ENCODE measurements at regions not wholly inside any gene's neighbourhood (a gene's known extent, or its start where the extent isn't known, plus 50 kb on each side); places are given as distances from the start of the nearest gene placed in this dataset.

DNA sequence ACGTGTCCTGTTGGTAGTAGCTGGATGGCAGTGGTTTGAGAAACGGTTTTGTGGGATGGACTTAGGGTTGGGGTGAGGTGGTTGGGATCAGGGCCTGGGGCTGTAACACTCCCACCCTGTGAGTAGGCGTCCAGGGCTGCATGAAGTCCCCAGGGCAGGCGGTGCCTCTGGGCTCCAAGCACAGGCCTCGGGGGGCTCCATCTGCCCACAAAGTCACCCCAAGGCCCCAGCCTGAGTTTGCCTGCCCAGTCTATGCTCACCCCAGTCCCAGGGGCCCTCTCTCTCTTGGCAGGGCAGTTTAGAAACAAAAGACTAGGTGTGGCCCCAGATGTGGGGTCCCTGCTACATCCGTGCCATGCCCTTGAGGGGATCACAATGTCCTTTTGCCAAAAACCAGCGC, 86.9 kb upstream of the PRR23E start:
- no peak for DNase-seq

DNA sequence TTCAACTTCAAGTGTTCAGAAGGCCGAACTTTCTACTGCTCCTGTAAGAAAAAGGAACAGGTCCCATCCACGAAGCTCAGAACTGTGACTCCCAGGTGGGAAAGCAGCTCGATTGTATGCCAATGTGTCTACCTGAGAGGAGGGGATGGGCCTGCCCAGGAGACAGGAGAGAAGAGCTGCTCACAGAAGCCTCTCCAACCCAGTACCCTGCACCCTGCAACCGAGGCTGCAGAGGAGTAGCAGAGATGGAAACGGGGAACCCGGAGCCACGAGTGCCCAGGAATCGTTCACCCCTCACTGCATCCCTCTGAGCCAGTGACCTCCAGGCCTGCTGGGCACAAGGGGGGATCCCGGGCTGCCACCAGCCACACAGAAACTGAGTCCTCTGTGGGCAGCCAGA, 86.5 kb upstream of the PRR23E start:
- DNase-seq, result no peak

DNA sequence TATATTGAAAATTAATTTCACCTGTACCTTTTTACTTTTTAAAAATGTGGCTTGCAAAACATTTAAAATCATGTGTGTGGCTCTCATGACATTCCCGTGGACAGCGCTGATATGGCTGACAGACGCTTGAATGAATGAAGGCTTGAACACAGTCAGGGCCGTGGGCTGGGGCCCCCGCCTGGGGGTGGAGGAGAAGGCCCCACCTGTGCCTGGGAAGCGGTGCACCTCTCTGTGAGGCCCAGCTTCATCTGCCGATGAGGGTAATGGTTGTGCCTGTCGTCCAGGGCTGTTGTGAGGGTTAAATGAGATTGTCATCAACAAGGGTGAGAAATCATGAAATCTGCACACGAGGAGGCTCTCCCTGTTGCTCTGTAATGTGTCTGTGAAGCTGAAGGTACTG, 85.9 kb upstream of the PRR23E start:
- DNase-seq, result no peak

DNA sequence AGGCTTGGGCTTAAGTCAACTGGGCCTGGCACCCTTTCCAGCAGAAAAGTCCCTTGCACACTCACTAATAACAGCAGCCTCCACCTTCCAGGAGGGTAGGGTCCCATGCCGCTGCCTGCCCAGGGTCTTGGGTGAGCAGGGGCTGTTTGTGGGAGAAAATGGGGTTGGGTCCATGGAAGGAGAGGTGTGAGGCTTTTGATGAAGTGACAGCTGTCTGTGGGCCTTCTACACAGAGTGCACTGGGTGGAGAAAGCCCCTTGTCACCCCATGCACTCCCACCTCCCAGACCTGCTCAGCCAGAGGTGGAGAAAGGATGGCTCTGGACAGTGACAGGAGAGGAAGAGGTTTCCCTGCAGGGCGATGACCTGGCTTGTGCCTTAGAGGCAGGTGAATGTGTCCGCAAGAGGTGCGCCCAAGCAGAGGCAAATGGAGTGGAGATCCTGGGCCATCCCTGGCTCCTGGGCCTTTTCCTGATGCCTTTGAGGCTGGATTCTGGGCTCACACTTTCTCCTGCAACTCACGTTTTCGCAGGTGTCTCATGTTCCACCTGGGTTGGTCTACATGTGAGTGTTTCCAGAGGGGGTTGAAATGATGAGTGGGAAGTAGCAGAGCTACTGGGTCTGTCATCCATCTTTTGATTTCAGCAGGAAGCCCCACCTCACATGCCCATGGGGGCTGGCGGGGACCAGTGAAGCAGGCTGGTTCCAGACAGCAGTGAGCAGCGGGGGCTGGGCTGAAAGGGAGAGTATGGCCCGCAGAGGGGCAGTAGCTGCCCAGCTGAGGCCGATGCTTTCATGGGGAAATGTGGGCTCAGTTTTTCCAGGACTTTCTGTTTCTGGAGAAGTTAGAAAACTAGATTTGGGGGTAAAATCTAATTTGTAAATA, 85.2 kb upstream of the PRR23E start:
- no peak for DNase-seq

GRCh38 chr3:127108796-127109195, 84.1 kb upstream of the PRR23E start:
- no peak for DNase-seq

- DNase-seq, result no peak
These were observed 81.8 kb upstream of the PRR23E start for GRCh38 chr3:127110982-127111693.

- DNase-seq, result no peak
These were observed 79.9 kb upstream of the PRR23E start for GRCh38 chr3:127112796-127113570.

DNA sequence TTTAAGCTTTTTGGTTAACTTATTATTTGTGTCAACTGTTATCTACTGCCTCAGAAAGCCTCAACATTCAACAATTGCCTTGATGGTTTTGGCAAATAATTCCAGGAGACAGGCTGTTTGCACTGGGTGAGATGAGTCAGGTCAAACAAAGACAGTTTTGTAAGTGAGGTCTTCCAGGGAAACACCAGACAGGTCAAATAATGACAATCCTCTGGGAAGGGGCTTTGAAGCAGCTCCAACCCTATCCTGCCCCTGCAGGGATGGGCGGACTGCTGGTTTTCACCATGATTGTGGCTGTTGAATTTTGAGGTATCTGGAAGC, 79.4 kb upstream of the PRR23E start:
- no peak for DNase-seq

DNA sequence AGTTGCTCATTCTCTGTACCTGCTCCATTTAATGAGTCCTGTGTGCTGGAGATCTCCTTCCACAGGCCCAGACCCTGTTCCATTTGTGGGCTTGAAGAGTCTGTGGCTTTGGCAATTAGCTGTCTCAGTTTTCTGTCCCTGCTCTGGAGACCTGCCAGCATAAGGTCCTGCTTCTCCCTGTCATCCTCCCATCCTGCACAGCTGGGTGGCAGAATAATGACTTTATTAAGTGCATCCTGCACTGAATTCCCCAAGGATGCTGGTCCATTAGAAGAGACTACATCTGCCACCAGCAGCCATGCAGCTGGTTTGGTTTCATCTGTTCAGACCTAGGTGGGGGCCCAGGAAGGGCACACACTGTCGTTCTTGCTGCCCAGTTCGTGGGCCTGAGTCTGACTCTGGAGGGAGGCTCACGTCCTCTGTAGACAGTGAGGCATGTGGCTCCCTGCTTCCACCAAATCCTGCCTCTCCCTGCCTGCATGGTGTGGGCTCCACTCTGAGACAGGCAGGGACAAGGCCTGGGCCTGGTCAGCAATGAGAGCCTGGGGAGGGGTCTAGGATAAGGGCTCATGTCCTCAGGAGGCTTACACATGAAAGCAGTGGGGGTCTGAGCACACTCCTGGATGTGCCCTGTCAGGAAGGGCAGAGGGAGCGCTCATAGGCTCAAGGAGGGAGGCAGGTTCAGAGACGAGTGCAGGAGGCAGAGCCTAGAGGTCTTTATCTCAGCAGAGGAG, 78.4 kb upstream of the PRR23E start:
- no peak for DNase-seq

DNA sequence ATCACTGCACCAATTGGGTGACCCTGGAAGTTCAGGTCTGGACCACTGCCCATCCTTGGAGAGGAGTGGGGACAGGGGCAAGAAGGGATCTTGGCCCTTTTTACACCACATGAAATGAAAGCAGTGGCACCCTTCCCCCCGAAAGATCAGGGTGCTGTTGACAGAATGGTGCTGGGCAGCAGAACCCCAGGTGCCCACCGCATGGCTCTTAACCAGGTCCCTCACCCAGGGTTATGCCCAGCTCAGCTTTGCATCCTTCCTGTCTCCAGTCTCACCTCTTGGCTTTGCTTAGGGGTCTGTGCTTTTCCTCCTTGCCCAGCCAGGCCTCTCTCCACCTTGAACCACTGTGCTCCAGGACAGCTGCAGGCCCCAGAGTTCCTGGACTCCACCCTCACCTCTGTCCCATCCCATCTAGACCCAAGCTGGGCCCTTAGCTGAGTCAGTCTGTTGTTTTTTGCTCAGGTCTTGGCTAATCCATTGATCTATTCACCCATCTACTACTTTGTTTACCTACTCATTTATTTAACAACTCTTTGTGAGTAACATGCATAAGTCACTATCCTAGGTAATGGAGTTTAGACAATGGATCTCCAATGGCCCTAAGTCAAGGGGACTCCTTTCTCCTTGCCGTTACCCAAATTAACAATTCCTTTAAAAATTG, 77.1 kb upstream of the PRR23E start:
- no peak for DNase-seq

DNA sequence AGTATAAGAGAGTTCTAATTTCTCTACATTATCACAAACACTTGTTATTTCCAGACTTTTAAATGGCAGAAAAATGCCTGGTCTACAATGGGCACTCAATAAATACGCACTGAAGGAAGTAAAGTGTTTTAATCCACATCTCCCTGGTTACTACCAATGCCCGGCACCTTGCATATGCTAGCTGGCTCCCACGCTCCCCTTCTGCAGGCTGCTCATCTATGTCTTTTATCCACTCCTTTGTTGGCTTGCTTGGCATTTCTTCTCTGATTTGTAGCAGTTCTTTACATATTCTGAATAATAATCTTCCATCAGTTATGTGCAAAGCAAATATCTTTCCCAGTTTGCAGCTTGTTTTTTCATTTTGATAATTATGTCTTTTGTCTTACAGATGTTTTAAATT, 74.6 kb upstream of the PRR23E start:
- no peak for DNase-seq

DNA sequence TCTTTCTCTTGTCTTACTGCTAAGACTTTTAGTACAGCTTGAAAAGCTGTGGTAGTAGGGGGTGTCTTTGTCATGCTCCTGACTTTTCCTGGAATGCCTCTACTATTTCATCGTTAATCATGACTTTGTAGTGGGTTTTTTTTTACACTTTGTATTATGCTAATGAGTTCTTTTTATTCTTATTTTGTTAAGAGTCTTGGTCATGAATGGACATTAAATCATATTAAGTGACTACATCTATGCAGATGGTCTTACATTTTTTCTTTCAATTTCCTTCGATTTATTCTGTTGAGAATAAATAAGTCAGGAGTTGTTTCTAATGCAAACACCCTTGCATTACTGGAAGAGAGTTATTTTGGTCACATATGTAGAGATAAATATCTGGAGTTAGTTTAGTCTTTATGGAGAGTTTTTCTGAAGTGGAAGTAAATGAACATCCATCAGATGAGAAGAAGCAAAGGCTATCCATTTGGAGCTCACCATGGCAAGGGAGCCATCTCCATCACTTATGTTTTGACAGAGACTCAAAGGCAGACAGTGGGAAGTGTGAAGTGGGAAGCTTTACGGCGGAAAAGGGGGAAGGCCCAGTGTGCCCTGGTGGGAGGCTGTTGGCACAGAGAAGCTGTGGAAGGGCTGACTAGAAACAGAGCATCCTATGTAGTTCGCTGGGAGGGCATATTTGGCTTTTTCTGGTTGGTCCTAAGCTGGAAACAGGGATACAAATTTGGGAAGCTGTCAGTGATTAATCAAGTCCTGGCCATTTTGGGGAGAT, 73.1 kb upstream of the PRR23E start:
- no peak for DNase-seq

DNA sequence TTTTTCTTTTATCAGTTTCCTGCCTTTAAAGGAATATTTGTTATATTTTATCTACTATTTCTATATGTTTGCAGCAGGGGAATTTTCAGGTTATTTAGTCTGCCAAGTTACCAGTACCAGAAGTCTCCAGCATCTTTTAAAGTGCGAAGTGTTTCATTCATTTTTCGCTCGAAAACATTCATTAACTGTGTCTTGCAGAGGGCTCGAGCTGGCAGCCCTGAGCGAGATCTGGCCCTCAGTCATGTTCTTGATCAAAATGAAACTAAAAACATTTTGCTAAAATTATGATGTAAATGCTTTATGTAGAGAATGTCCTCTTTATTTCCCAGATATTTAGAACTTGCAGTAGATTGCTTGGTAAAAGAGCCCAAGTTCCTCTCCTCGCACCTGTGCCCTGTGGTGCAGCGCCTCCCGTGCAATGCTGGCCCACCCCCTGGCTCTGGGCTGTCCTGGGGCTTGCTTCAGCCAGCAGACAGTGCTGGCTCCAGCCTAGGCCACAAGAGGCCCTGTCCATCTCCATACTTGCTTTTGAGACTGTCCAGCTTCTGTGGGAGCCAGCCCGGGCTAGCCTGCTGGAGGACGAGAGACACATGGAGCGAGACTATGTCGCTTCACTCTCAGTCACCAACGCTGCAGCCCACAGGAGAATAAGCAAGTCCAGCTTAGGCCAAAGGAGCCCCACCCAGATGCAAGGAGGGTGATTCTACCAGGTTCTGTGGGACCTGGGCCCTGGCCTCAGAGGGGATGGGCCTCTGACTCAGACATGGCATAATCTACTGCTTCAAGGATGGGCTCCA, 71.9 kb upstream of the PRR23E start:
- no peak for DNase-seq

GRCh38 chr3:127121885-127122284, 71.0 kb upstream of the PRR23E start:
- no peak for DNase-seq

- no peak for DNase-seq
These were observed 69.4 kb upstream of the PRR23E start for GRCh38 chr3:127123533-127123932.

GRCh38 chr3:127124120-127124519, 68.8 kb upstream of the PRR23E start:
- no peak for DNase-seq

DNA sequence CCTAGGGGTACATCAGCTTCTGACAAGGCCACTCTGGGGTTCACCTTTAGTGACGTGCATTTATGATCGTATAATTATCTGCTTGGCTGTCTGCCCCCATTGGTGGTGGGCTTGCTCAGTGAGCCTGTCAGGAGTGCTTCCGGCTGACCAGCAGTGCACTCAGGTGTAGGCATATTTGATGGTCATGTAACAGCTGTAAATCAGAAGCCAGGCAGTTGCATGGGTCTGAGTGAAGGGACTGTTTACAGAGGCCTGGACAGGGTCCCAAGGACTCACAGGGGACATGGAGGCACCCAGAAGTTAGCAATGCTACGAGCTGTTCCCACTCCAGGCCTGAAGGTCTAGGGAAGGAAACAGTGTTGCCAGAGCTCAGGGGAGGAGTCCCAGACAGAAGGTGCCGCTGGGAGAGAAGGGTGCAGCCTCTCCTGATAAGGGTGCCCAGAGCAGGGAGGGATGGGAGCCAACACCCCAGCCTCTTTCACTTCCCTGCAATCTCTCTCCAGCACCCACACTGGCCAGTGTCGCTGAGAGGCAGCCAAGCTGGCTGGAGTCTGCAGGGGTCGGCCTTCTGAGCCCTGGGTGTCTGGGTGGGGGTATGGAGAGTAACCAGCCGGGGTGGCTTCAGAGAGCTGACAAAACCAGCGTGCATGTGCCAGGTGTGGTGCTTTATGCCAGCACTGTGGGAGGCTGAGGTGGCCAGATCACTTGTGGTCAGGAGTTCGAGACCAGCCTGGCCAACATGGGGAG, 61.3 kb upstream of the PRR23E start:
- no peak for DNase-seq

- no peak for DNase-seq
These were observed 60.1 kb upstream of the PRR23E start for GRCh38 chr3:127132876-127133275.

DNA sequence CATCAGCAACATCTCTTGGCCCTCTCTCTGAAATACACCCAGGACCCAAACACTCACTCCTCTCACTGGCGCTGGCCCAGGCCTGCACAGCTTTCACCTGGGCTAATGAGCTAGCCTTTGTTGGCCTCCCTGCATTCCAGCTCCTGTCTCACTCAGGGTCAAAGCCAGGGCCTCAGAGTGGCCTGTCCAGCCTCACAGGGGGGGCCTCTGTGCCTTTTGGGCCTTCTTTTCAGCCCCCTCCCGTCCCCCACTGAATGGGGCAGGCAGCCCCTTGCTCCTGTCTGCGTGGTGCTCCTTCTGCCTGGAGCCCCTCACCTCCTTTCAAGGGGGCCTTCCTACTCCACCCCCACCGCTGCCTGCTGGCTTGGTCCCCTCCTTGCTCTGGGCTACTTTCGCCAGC, 59.0 kb upstream of the PRR23E start:
- DNase-seq, result no peak
